ENCODE measurements at regions not wholly inside any gene's neighbourhood (a gene's known extent, or its start where the extent isn't known, plus 50 kb on each side); places are given as distances from the start of the nearest gene placed in this dataset.

GRCh38 chr18:76167845-76168621 is 327.0 kb downstream of the ZNF516 start:
- DNase-seq = peak in 1 of 4 donors; percentile 56
- H3K27ac ChIP-seq = no peak overlapping the region
- intact Hi-C loops (cut with DNase I) = no loop called here
- ATAC-seq = no peak
- no peaks in the 10 kb centered on the region for H3K27me3 ChIP-seq
- H3K4me3 ChIP-seq = no peak overlapping the region
- no peaks in the 10 kb centered on the region for H3K4me1 ChIP-seq
- no peak for TF ChIP-seq CTCF (IDR thresholded peaks at IDR 0.05)
- H3K9me3 ChIP-seq = no peaks in the 10 kb centered on the region
- H3K36me3 ChIP-seq = no peaks in the 10 kb centered on the region

GRCh38 chr18:76167410-76167809 is 327.6 kb downstream of the ZNF516 start:
- DNase-seq (peak in 1 of 4 donors; percentile 51), ATAC-seq (no peak)
- Histone ChIP-seq H3K4me3 (no peak overlapping the region), H3K36me3 (no peaks in the 10 kb centered on the region), H3K27ac (no peak overlapping the region), H3K27me3 (no peaks in the 10 kb centered on the region), H3K4me1 (no peaks in the 10 kb centered on the region), H3K9me3 (no peaks in the 10 kb centered on the region)
- intact Hi-C loops (cut with DNase I) = no loop called here
- TF ChIP-seq CTCF (IDR thresholded peaks at IDR 0.05) = no peak

GRCh38 chr18:76162886-76163285 is 332.2 kb downstream of the ZNF516 start:
- no peak for DNase-seq
- TF ChIP-seq CTCF (IDR thresholded peaks at IDR 0.05) = no peak
- H3K4me1 ChIP-seq = no peaks in the 10 kb centered on the region
- no peak for ATAC-seq
- no peaks in the 10 kb centered on the region for H3K27me3 ChIP-seq
- intact Hi-C loops (cut with DNase I) = no loop called here
- no peak overlapping the region for H3K27ac ChIP-seq
- no peak overlapping the region for H3K4me3 ChIP-seq
- no peaks in the 10 kb centered on the region for H3K36me3 ChIP-seq
- no peaks in the 10 kb centered on the region for H3K9me3 ChIP-seq

GRCh38 chr18:76161983-76162382 is 333.1 kb downstream of the ZNF516 start:
- no peak overlapping the region for H3K27ac ChIP-seq
- no peaks in the 10 kb centered on the region for H3K4me1 ChIP-seq
- H3K4me3 ChIP-seq = no peak overlapping the region
- intact Hi-C loops (cut with DNase I) = no loop called here
- no peaks in the 10 kb centered on the region for H3K9me3 ChIP-seq
- TF ChIP-seq CTCF (IDR thresholded peaks at IDR 0.05) = no peak
- H3K27me3 ChIP-seq = no peaks in the 10 kb centered on the region
- ATAC-seq = no peak
- no peak for DNase-seq
- H3K36me3 ChIP-seq = no peaks in the 10 kb centered on the region

- ATAC-seq = no peak
- Histone ChIP-seq H3K9me3 (no peaks in the 10 kb centered on the region), H3K36me3 (no peaks in the 10 kb centered on the region), H3K27me3 (no peaks in the 10 kb centered on the region), H3K4me3 (no peak overlapping the region), H3K4me1 (no peaks in the 10 kb centered on the region), H3K27ac (no peak overlapping the region)
- no peak for DNase-seq
- intact Hi-C loops (cut with DNase I) = no loop called here
- TF ChIP-seq CTCF (IDR thresholded peaks at IDR 0.05) = no peak
Observed at GRCh38 chr18:76153691-76154090, 341.4 kb downstream of the ZNF516 start.
